ENCODE measurements at regions not wholly inside any gene's neighbourhood (a gene's known extent, or its start where the extent isn't known, plus 50 kb on each side); places are given as distances from the start of the nearest gene placed in this dataset.
A peak's percentile ranks its signal among the peaks of the same experiment; 100 is the strongest.

DNA sequence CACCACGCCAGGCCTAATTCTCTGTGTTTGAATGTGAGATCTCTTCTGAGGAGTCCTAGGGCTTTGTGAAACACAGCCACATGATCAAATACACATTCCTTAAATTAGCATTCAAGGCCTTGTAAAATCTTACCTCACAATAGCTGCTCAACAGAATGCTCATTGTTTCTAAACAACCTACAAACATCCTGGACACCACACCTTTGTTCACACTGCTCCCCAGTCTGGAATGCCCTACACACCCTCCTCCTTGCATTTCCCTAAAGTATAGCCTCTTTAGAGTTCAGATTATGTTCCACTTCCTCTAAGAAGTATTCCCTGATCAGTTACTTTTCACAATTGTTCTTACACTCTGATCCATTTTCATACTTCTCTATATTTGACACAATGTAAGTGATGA is 110.6 kb downstream of the AGTR2 start:
- H3K27me3 ChIP-seq (ENCODE audit: control insufficient read depth in 3 of 3, insufficient read depth in 3 of 3, low read length in 3 of 3) = no peaks in the 10 kb centered on the region
- FAIRE-seq = no peak
- H3K4me1 ChIP-seq (ENCODE audit: control insufficient read depth in 3 of 3, insufficient read depth in 2 of 3, low read depth in 1 of 3, low read length in 2 of 3) = peaks cover 0 to 8% (median 0%) of the 10 kb centered on the region in 3 donors
- peak in 1 of 2 donors; percentile 35 for DNase-seq
- H3K27ac ChIP-seq (ENCODE audit: low read depth in 1 of 3, low read length in 2 of 3) = no peak overlapping the region
- WGBS, 3 donors = 50 to 100% (median 91%) methylated on average over 1 of the region's 1 CpG
- no peak overlapping the region for H3K4me3 ChIP-seq (ENCODE audit: low read depth in 1 of 3, low read length in 3 of 3)
- H3K9me3 ChIP-seq (ENCODE audit: control insufficient read depth in 2 of 2, insufficient read depth in 1 of 2, low read depth in 1 of 2, low read length in 1 of 2) = no peaks in the 10 kb centered on the region
- H3K36me3 ChIP-seq (ENCODE audit: control insufficient read depth in 3 of 3, insufficient read depth in 2 of 3, low read depth in 1 of 3, low read length in 3 of 3) = no peaks in the 10 kb centered on the region

DNA sequence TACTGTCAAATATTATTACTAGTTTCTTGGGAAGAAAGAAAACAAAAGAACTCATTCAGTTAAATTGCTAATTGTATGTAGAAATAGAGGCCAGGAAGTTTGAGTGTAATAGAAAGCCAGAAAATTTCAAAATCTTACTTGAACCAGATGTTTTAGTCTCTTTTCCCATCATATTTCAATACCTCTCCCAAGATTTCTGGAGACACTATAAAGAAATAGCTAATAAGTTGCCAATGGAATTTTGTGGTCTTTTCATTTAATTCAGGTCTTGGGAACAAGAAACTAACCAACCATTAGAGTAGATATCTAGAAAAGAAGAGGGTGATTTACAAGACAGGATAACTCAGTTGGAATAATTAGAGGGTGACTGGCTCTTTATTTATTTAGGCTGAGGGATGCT is 112.2 kb downstream of the AGTR2 start:
- no peak overlapping the region for H3K4me3 ChIP-seq (ENCODE audit: low read depth in 1 of 3, low read length in 3 of 3)
- H3K27ac ChIP-seq (ENCODE audit: low read depth in 1 of 3, low read length in 2 of 3) = no peak overlapping the region
- FAIRE-seq = no peak

DNA sequence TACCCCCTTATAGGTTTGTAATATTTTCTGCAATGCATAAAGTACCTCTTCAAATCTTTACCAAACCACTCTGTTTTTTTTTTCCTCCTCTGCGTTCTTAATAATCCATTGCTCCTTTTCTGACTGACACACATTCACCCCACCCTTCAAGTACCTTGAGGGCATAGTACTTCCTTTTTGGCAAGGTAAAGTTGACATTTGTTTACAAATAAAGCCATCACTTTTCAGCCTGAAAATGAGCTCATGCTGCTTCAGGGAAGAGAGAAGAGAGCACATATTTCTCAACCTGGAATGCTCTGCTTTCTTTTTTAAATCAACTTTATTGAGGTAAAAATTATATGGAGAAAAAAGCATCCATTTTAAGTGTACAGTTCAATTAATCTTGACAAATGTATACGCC is 113.9 kb downstream of the AGTR2 start:
- DNase-seq = no peak
- no peak for FAIRE-seq
- WGBS, 3 donors = 40 to 50% (median 42%) methylated on average over 2 of the region's 2 CpGs

More for the DNA sequence above, 112.2 kb downstream of the AGTR2 start:
- Histone ChIP-seq H3K4me1 (ENCODE audit: control insufficient read depth in 3 of 3, insufficient read depth in 2 of 3, low read depth in 1 of 3, low read length in 2 of 3) (peaks cover 0 to 8% (median 0%) of the 10 kb centered on the region in 3 donors), H3K36me3 (ENCODE audit: control insufficient read depth in 3 of 3, insufficient read depth in 2 of 3, low read depth in 1 of 3, low read length in 3 of 3) (no peaks in the 10 kb centered on the region), H3K27me3 (ENCODE audit: control insufficient read depth in 3 of 3, insufficient read depth in 3 of 3, low read length in 3 of 3) (no peaks in the 10 kb centered on the region), H3K9me3 (ENCODE audit: control insufficient read depth in 2 of 2, insufficient read depth in 1 of 2, low read depth in 1 of 2, low read length in 1 of 2) (no peaks in the 10 kb centered on the region)
- DNase-seq = no peak

DNA sequence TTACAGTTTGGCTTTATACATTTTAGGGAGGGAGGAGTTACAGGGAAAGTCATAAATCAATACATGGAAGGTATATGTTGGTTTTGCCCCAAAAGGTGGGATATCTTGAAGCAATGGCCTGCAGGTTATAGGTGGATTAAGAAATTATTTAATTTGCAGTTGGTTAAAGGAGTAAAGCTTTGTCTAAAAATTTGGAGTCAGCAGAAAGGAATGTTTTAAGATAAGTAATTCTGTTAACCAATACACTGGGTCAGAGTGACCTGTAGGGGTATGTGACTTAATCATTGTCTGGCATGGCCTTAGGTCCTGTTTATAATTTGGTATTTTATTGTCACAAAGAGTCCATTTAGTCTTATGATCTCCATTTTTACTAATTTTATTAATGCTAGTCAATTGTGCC is 115.0 kb downstream of the AGTR2 start:
- DNase-seq = no peak
- H3K36me3 ChIP-seq (ENCODE audit: control insufficient read depth in 3 of 3, insufficient read depth in 2 of 3, low read depth in 1 of 3, low read length in 3 of 3) = no peaks in the 10 kb centered on the region
- FAIRE-seq = no peak
- no peaks in the 10 kb centered on the region for H3K9me3 ChIP-seq (ENCODE audit: control insufficient read depth in 2 of 2, insufficient read depth in 1 of 2, low read depth in 1 of 2, low read length in 1 of 2)
- H3K4me3 ChIP-seq (ENCODE audit: low read depth in 1 of 3, low read length in 3 of 3) = no peak overlapping the region
- H3K4me1 ChIP-seq (ENCODE audit: control insufficient read depth in 3 of 3, insufficient read depth in 2 of 3, low read depth in 1 of 3, low read length in 2 of 3) = no peaks in the 10 kb centered on the region
- no peak overlapping the region for H3K27ac ChIP-seq (ENCODE audit: low read depth in 1 of 3, low read length in 2 of 3)
- no peaks in the 10 kb centered on the region for H3K27me3 ChIP-seq (ENCODE audit: control insufficient read depth in 3 of 3, insufficient read depth in 3 of 3, low read length in 3 of 3)

More for the DNA sequence above, 113.9 kb downstream of the AGTR2 start:
- Histone ChIP-seq H3K27me3 (ENCODE audit: control insufficient read depth in 3 of 3, insufficient read depth in 3 of 3, low read length in 3 of 3) (no peaks in the 10 kb centered on the region), H3K4me3 (ENCODE audit: low read depth in 1 of 3, low read length in 3 of 3) (no peak overlapping the region), H3K27ac (ENCODE audit: low read depth in 1 of 3, low read length in 2 of 3) (no peak overlapping the region), H3K9me3 (ENCODE audit: control insufficient read depth in 2 of 2, insufficient read depth in 1 of 2, low read depth in 1 of 2, low read length in 1 of 2) (no peaks in the 10 kb centered on the region), H3K4me1 (ENCODE audit: control insufficient read depth in 3 of 3, insufficient read depth in 2 of 3, low read depth in 1 of 3, low read length in 2 of 3) (peaks cover 0 to 1% (median 0%) of the 10 kb centered on the region in 3 donors), H3K36me3 (ENCODE audit: control insufficient read depth in 3 of 3, insufficient read depth in 2 of 3, low read depth in 1 of 3, low read length in 3 of 3) (no peaks in the 10 kb centered on the region)

DNA sequence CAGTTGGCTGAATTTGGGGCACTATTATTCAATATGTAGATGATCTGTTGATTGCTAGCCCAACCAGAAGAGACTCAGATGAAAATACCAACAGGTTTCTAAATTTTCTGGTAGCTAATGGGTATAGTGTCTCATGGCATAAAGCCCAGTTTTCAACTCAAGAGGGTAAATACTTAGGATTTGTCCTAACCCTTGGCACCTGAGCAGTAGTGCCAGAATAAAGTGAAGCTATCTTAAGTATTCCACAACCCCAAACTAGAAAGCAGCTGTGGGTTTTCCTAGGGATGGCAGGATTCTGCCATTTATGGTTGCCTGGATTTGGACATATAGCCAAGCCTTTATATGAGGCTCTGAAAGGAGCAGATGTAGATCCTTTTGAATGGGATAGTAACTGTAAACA is 119.0 kb downstream of the AGTR2 start:
- Histone ChIP-seq H3K9me3 (ENCODE audit: control insufficient read depth in 2 of 2, insufficient read depth in 1 of 2, low read depth in 1 of 2, low read length in 1 of 2) (no peaks in the 10 kb centered on the region), H3K27ac (ENCODE audit: low read depth in 1 of 3, low read length in 2 of 3) (no peak overlapping the region), H3K4me3 (ENCODE audit: low read depth in 1 of 3, low read length in 3 of 3) (no peak overlapping the region), H3K36me3 (ENCODE audit: control insufficient read depth in 3 of 3, insufficient read depth in 2 of 3, low read depth in 1 of 3, low read length in 3 of 3) (no peaks in the 10 kb centered on the region), H3K4me1 (ENCODE audit: control insufficient read depth in 3 of 3, insufficient read depth in 2 of 3, low read depth in 1 of 3, low read length in 2 of 3) (no peaks in the 10 kb centered on the region), H3K27me3 (ENCODE audit: control insufficient read depth in 3 of 3, insufficient read depth in 3 of 3, low read length in 3 of 3) (no peaks in the 10 kb centered on the region)
- DNase-seq = no peak
- no peak for FAIRE-seq

DNA sequence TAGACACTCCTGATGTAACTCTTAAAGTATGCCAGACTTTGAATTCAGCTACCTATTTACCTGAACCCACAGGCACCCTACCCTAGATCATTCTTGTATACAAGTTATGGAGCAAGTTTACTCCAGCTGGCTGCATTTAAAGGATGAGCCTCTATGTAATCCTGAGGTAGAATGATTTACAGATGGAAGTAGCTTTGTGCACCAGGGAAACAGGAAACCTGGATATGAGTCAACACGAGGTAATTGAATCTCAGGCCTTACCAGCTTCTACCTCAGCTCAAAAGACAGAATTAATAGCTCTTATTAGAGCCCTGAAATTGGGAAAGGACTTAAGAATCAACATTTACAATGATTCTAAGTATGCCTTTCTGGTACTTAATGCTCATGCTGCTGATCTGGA is 119.8 kb downstream of the AGTR2 start:
- Histone ChIP-seq H3K4me3 (ENCODE audit: low read depth in 1 of 3, low read length in 3 of 3) (no peak overlapping the region), H3K36me3 (ENCODE audit: control insufficient read depth in 3 of 3, insufficient read depth in 2 of 3, low read depth in 1 of 3, low read length in 3 of 3) (no peaks in the 10 kb centered on the region), H3K27me3 (ENCODE audit: control insufficient read depth in 3 of 3, insufficient read depth in 3 of 3, low read length in 3 of 3) (no peaks in the 10 kb centered on the region), H3K4me1 (ENCODE audit: control insufficient read depth in 3 of 3, insufficient read depth in 2 of 3, low read depth in 1 of 3, low read length in 2 of 3) (no peaks in the 10 kb centered on the region), H3K9me3 (ENCODE audit: control insufficient read depth in 2 of 2, insufficient read depth in 1 of 2, low read depth in 1 of 2, low read length in 1 of 2) (no peaks in the 10 kb centered on the region), H3K27ac (ENCODE audit: low read depth in 1 of 3, low read length in 2 of 3) (no peak overlapping the region)
- DNase-seq (no peak), FAIRE-seq (no peak)
- 18 to 28% (median 21%) methylated on average over 1 of the region's 1 CpG for WGBS, 3 donors

DNA sequence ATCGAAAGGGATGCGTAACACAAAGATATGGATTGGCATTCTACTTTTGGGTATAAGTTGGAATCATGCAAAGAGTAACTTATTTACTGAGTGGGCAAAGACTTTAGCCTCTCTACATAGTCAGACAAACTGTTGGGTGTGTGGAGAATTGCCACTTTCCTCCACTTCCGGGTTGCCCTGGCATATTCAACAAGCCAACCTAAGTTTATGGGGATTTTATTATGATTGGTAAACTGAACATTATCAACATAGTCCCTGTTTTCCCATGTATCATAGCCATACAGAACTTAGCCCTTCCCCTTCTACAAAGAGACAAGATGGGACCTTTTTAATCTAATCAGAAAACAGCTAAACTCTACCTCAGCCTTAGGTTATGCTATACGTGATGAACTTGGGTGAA is 121.6 kb downstream of the AGTR2 start:
- no peaks in the 10 kb centered on the region for H3K27me3 ChIP-seq (ENCODE audit: control insufficient read depth in 3 of 3, insufficient read depth in 3 of 3, low read length in 3 of 3)
- H3K4me3 ChIP-seq (ENCODE audit: low read depth in 1 of 3, low read length in 3 of 3) = no peak overlapping the region
- H3K9me3 ChIP-seq (ENCODE audit: control insufficient read depth in 2 of 2, insufficient read depth in 1 of 2, low read depth in 1 of 2, low read length in 1 of 2) = no peaks in the 10 kb centered on the region
- no peak for DNase-seq
- 79 to 87% (median 82%) methylated on average over 4 of the region's 4 CpGs for WGBS, 3 donors
- H3K27ac ChIP-seq (ENCODE audit: low read depth in 1 of 3, low read length in 2 of 3) = no peak overlapping the region
- H3K36me3 ChIP-seq (ENCODE audit: control insufficient read depth in 3 of 3, insufficient read depth in 2 of 3, low read depth in 1 of 3, low read length in 3 of 3) = no peaks in the 10 kb centered on the region
- no peaks in the 10 kb centered on the region for H3K4me1 ChIP-seq (ENCODE audit: control insufficient read depth in 3 of 3, insufficient read depth in 2 of 3, low read depth in 1 of 3, low read length in 2 of 3)
- no peak for FAIRE-seq

DNA sequence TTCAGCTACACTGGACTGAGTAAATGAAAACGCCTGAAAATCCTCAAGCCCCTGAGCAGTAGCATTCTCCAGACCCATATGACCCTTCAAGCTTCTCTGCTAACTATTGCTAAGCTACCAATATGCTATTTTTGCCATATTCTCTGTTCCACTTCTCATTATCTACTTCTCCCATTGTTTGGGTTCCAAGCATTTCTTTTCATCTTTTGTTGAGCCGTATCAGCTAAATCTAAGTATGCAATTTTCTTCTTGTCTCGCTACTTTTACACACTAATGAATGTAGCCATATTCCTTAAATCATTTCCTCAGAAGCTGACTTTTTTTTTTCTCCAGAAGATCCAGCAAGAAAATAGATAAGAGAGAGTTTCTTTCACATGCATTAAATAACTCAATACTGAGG is 128.4 kb downstream of the AGTR2 start:
- FAIRE-seq = no peak
- no peak overlapping the region for H3K27ac ChIP-seq (ENCODE audit: low read depth in 1 of 3, low read length in 2 of 3)
- no peak overlapping the region for H3K4me3 ChIP-seq (ENCODE audit: low read depth in 1 of 3, low read length in 3 of 3)
- WGBS, 3 donors = 65 to 86% (median 80%) methylated on average over 3 of the region's 3 CpGs
- no peaks in the 10 kb centered on the region for H3K4me1 ChIP-seq (ENCODE audit: control insufficient read depth in 3 of 3, insufficient read depth in 2 of 3, low read depth in 1 of 3, low read length in 2 of 3)
- H3K27me3 ChIP-seq (ENCODE audit: control insufficient read depth in 3 of 3, insufficient read depth in 3 of 3, low read length in 3 of 3) = peaks cover 0 to 3% (median 0%) of the 10 kb centered on the region in 3 donors
- no peak for DNase-seq
- no peaks in the 10 kb centered on the region for H3K9me3 ChIP-seq (ENCODE audit: control insufficient read depth in 2 of 2, insufficient read depth in 1 of 2, low read depth in 1 of 2, low read length in 1 of 2)
- no peaks in the 10 kb centered on the region for H3K36me3 ChIP-seq (ENCODE audit: control insufficient read depth in 3 of 3, insufficient read depth in 2 of 3, low read depth in 1 of 3, low read length in 3 of 3)

DNA sequence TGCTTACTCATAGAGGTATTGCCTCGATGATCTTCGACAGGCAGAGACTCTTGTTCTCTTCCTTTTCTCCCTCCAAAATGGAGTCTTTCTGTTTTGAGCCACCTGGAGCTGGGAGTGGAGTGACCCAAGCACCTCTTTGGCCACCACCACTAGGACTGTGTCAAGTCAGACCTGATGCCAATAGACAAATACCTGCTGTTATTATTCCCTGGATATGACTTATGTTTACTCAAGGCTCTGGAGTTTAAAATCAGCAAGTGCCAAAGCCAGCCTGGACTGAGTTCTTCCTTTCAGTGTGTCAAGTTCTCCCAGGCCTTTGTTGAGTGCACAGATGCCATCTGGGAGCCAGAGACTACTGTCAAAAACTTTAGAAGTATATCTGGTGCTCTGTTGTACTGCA is 130.2 kb upstream of the SLC6A14 start:
- no peak for DNase-seq
- no peak overlapping the region for H3K4me3 ChIP-seq (ENCODE audit: low read depth in 1 of 3, low read length in 3 of 3)
- FAIRE-seq = no peak
- H3K36me3 ChIP-seq (ENCODE audit: control insufficient read depth in 3 of 3, insufficient read depth in 2 of 3, low read depth in 1 of 3, low read length in 3 of 3) = no peaks in the 10 kb centered on the region
- no peak overlapping the region for H3K27ac ChIP-seq (ENCODE audit: low read depth in 1 of 3, low read length in 2 of 3)
- no peaks in the 10 kb centered on the region for H3K27me3 ChIP-seq (ENCODE audit: control insufficient read depth in 3 of 3, insufficient read depth in 3 of 3, low read length in 3 of 3)
- H3K4me1 ChIP-seq (ENCODE audit: control insufficient read depth in 3 of 3, insufficient read depth in 2 of 3, low read depth in 1 of 3, low read length in 2 of 3) = no peaks in the 10 kb centered on the region
- WGBS, 3 donors = 58 to 95% (median 86%) methylated on average over 2 of the region's 2 CpGs
- H3K9me3 ChIP-seq (ENCODE audit: control insufficient read depth in 2 of 2, insufficient read depth in 1 of 2, low read depth in 1 of 2, low read length in 1 of 2) = peaks cover 0 to 3% of the 10 kb centered on the region in 2 donors

All from small intestine (tissue), 7 donors.